Chondrocyte (in vitro differentiated cells): ENCODE measurements at regions not wholly inside any gene's neighbourhood (a gene's known extent, or its start where the extent isn't known, plus 50 kb on each side); places are given as distances from the start of the nearest gene placed in this dataset.

Experiments used
- DNase-seq: peaks from one replicate; pipeline ENCODE4 v3.0.0; 2021; ENCODE audit warnings: mixed read lengths, low spot score
- H3K27ac Mint-ChIP-seq: one replicate; pipeline ENCODE4 v1.8.0; 2021; ENCODE audit warnings: mild to moderate bottlenecking, moderate library complexity, mixed read lengths; ENCODE audit not compliant: unreplicated experiment
- H3K27me3 Mint-ChIP-seq: 2 replicates; pipeline ENCODE4 v1.8.0; 2021; ENCODE audit warnings: low read depth, mixed read lengths
- H3K36me3 Mint-ChIP-seq: 2 replicates; pipeline ENCODE4 v1.8.0; 2021; ENCODE audit warnings: low read depth, mixed read lengths
- H3K4me1 Mint-ChIP-seq: 2 replicates; pipeline ENCODE4 v1.8.0; 2021; ENCODE audit warnings: low read depth, mild to moderate bottlenecking, mixed read lengths
- H3K4me3 Mint-ChIP-seq: one replicate; pipeline ENCODE4 v1.8.0; 2021; ENCODE audit warnings: mild to moderate bottlenecking, moderate library complexity, mixed read lengths; ENCODE audit not compliant: unreplicated experiment
- H3K9me3 Mint-ChIP-seq: 2 replicates; pipeline ENCODE4 v1.8.0; 2021; ENCODE audit warnings: low read depth, mixed read lengths
- CTCF ChIP-seq: fragments of 200-600 bp; sonication (generic); IDR thresholded peaks from 2 replicates; pipeline ENCODE4 v1.5.0; 2021; ENCODE audit warnings: antibody characterized with exemption, mild to moderate bottlenecking, moderate library complexity

- Mint-ChIP-seq H3K4me1 (peaks cover 4% of the 10 kb centered on the region), H3K4me3 (no peak overlapping the region), H3K9me3 (no peaks in the 10 kb centered on the region), H3K27ac (no peak overlapping the region), H3K36me3 (peaks cover 1% of the 10 kb centered on the region), H3K27me3 (peaks cover 7% of the 10 kb centered on the region)
- no peak for TF ChIP-seq CTCF
- no peak for DNase-seq
These were observed 115.0 kb downstream of the UBE2U start for GRCh38 chr1:64318428-64318827.

- Mint-ChIP-seq H3K36me3 (peaks cover 1% of the 10 kb centered on the region), H3K27ac (no peak overlapping the region), H3K4me1 (peaks cover 4% of the 10 kb centered on the region), H3K9me3 (no peaks in the 10 kb centered on the region), H3K4me3 (no peak overlapping the region), H3K27me3 (peaks cover 14% of the 10 kb centered on the region)
- no peak for DNase-seq
- no peak for TF ChIP-seq CTCF
These were observed 116.6 kb downstream of the UBE2U start for GRCh38 chr1:64320007-64320406.

GRCh38 chr1:64320470-64320869, 117.0 kb downstream of the UBE2U start:
- no peak for TF ChIP-seq CTCF
- no peaks in the 10 kb centered on the region for H3K9me3 Mint-ChIP-seq
- no peak for DNase-seq
- peaks cover 4% of the 10 kb centered on the region for H3K4me1 Mint-ChIP-seq
- H3K4me3 Mint-ChIP-seq = no peak overlapping the region
- peaks cover 1% of the 10 kb centered on the region for H3K36me3 Mint-ChIP-seq
- H3K27me3 Mint-ChIP-seq = peaks cover 14% of the 10 kb centered on the region
- H3K27ac Mint-ChIP-seq = no peak overlapping the region

GRCh38 chr1:64320922-64321614, 117.6 kb downstream of the UBE2U start:
- no peak for TF ChIP-seq CTCF
- no peak overlapping the region for H3K27ac Mint-ChIP-seq
- no peaks in the 10 kb centered on the region for H3K9me3 Mint-ChIP-seq
- peaks cover 1% of the 10 kb centered on the region for H3K36me3 Mint-ChIP-seq
- no peak overlapping the region for H3K4me3 Mint-ChIP-seq
- peaks cover 4% of the 10 kb centered on the region for H3K4me1 Mint-ChIP-seq
- DNase-seq = no peak
- H3K27me3 Mint-ChIP-seq = peaks cover 14% of the 10 kb centered on the region

GRCh38 chr1:64323054-64323453, 119.6 kb downstream of the UBE2U start:
- no peak for DNase-seq
- Mint-ChIP-seq H3K27ac (no peak overlapping the region), H3K27me3 (peaks cover 15% of the 10 kb centered on the region), H3K4me3 (no peak overlapping the region), H3K36me3 (no peaks in the 10 kb centered on the region), H3K9me3 (no peaks in the 10 kb centered on the region), H3K4me1 (peaks cover 4% of the 10 kb centered on the region)
- TF ChIP-seq CTCF = no peak
